Glutamatergic neuron (in vitro differentiated cells): ENCODE measurements at regions not wholly inside any gene's neighbourhood (a gene's known extent, or its start where the extent isn't known, plus 50 kb on each side); places are given as distances from the start of the nearest gene placed in this dataset.

Experiments used
- DNase-seq: peaks from one replicate; pipeline ENCODE4 v3.0.0; 2022
- H3K27ac Mint-ChIP-seq: one replicate; pipeline ENCODE4 v1.8.0; 2020; ENCODE audit warnings: mild to moderate bottlenecking, mixed read lengths, inconsistent platforms; ENCODE audit not compliant: unreplicated experiment
- H3K27me3 Mint-ChIP-seq: one replicate; pipeline ENCODE4 v1.8.0; 2020; ENCODE audit warnings: mild to moderate bottlenecking, moderate library complexity, mixed read lengths, inconsistent platforms; ENCODE audit not compliant: unreplicated experiment
- H3K36me3 Mint-ChIP-seq: one replicate; pipeline ENCODE4 v1.8.0; 2020; ENCODE audit warnings: mild to moderate bottlenecking, mixed read lengths, inconsistent platforms; ENCODE audit not compliant: unreplicated experiment
- H3K4me1 Mint-ChIP-seq: one replicate; pipeline ENCODE4 v1.8.0; 2020; ENCODE audit warnings: mild to moderate bottlenecking, low read depth, mixed read lengths, inconsistent platforms; ENCODE audit not compliant: unreplicated experiment
- H3K4me3 Mint-ChIP-seq: one replicate; pipeline ENCODE4 v1.8.0; 2020; ENCODE audit warnings: mild to moderate bottlenecking, mixed read lengths, inconsistent platforms; ENCODE audit not compliant: unreplicated experiment
- H3K9me3 Mint-ChIP-seq: one replicate; pipeline ENCODE4 v1.8.0; 2020; ENCODE audit warnings: mild to moderate bottlenecking, moderate library complexity, mixed read lengths, inconsistent platforms; ENCODE audit not compliant: unreplicated experiment
- CTCF ChIP-seq: fragments of 200-600 bp; sonication (generic); IDR thresholded peaks from one replicate; pipeline ENCODE4 v1.5.0; 2021; ENCODE audit not compliant: partially characterized antibody, unreplicated experiment

DNA sequence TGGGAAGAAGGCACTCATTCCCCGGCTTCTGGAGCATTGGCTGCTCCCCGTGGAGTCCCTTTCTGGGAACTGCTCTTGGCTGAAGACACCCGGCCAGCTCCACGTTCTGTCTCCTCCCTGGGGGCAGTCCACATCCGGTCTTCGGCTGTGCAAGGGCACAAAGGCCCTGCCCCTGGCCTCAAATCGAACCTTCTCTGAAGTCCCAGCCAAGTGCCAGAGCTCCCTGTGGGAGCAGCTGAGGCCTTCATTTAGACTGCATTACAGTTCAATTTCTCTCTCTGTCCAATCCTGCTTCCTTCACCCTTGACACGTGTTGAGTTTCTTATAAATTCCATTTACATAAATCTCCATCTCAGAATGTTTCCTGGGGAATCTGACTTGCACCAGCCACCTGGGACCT, 132.9 kb upstream of the POU3F1 start:
- no peak for DNase-seq
- Mint-ChIP-seq H3K27me3 (peaks cover 7% of the 10 kb centered on the region), H3K27ac (no peak overlapping the region), H3K9me3 (peaks cover 1% of the 10 kb centered on the region), H3K4me3 (no peak overlapping the region), H3K36me3 (no peaks in the 10 kb centered on the region), H3K4me1 (peaks cover 10% of the 10 kb centered on the region)
- no peak for TF ChIP-seq CTCF

GRCh38 chr1:38178216-38178615, 131.6 kb upstream of the POU3F1 start:
- no peak overlapping the region for H3K4me3 Mint-ChIP-seq
- no peak for TF ChIP-seq CTCF
- no peaks in the 10 kb centered on the region for H3K36me3 Mint-ChIP-seq
- no peak overlapping the region for H3K27ac Mint-ChIP-seq
- DNase-seq, result no peak
- H3K9me3 Mint-ChIP-seq, result peaks cover 1% of the 10 kb centered on the region
- H3K4me1 Mint-ChIP-seq, result peaks cover 10% of the 10 kb centered on the region
- peaks cover 7% of the 10 kb centered on the region for H3K27me3 Mint-ChIP-seq

GRCh38 chr1:38175121-38175520, 128.5 kb upstream of the POU3F1 start:
- Mint-ChIP-seq H3K9me3 (no peaks in the 10 kb centered on the region), H3K4me1 (peaks cover 10% of the 10 kb centered on the region), H3K27me3 (peaks cover 7% of the 10 kb centered on the region), H3K4me3 (peak overlapping the region; percentile 46), H3K27ac (peak overlapping the region; percentile 62), H3K36me3 (no peaks in the 10 kb centered on the region)
- no peak for TF ChIP-seq CTCF
- DNase-seq, result peak; percentile 35

DNA sequence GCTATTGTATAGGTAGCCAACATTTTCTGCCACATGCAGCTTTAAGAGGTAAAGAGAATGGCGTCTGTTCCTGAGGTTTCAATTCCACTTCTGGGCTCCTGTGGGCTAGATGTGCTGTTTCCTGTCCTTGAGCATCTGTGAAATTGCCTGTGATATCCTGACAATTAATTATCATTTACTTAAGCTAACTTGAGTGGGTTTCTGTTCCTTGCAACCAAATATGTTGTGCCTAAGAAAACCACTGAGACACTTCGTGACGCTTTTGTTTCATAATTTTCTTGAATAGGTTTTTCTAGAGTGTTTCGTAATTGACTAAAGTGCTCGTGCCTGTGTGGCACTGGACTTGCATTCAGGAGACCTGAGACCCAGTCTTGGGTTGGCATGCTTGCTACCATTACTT, 127.3 kb upstream of the POU3F1 start:
- no peak for TF ChIP-seq CTCF
- no peaks in the 10 kb centered on the region for H3K36me3 Mint-ChIP-seq
- peaks cover 10% of the 10 kb centered on the region for H3K4me1 Mint-ChIP-seq
- H3K27ac Mint-ChIP-seq, result no peak overlapping the region
- no peaks in the 10 kb centered on the region for H3K9me3 Mint-ChIP-seq
- H3K4me3 Mint-ChIP-seq, result no peak overlapping the region
- no peak for DNase-seq
- H3K27me3 Mint-ChIP-seq, result peaks cover 7% of the 10 kb centered on the region

DNA sequence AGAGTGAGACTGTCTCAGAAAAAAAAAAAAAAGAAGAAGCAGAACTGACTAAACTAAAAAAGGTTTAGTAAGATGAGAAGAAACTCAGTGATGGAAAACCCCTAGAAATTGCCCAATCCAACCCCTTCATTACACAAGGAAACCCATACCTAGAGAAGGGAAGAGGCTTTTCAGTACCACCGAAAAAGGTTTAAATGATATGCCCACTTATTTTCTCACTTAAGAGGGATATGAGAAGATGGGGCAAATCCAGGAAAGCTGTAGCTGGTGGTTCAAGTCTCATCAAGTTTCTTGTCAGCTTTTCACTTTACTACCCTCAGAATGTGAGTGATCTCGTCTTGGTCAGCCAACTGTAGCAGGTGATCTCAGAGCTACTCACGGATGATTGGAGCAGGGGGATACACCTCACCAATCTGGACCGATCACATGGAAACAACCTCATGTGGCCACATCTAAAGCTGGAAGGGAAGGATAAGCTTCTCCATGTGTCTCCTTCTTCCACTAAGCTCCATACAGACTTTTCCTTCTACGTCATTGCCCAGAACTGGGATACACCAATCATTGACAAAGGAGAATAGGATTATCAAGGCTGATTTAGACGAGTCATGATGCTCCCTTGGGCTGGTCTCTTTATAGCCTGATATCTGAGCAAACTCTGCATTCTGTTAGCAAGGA, 126.7 kb upstream of the POU3F1 start:
- Mint-ChIP-seq H3K9me3 (no peaks in the 10 kb centered on the region), H3K36me3 (no peaks in the 10 kb centered on the region), H3K27ac (no peak overlapping the region), H3K27me3 (peaks cover 7% of the 10 kb centered on the region), H3K4me3 (no peak overlapping the region), H3K4me1 (peaks cover 10% of the 10 kb centered on the region)
- no peak for TF ChIP-seq CTCF
- DNase-seq, result no peak
